Liver (tissue), 8 donors: ENCODE measurements at regions not wholly inside any gene's neighbourhood (a gene's known extent, or its start where the extent isn't known, plus 50 kb on each side); places are given as distances from the start of the nearest gene placed in this dataset.

Experiments
- DNase-seq: peaks from one replicate; pipeline ENCODE4 v3.0.0-alpha.2; 2017; ENCODE audit warnings: low spot score
- H3K27ac ChIP-seq, 2 donors: one replicate each; pipeline ENCODE4 v1.7.0; 2013; ENCODE audit warnings: inconsistent platforms in 2 of 2, low read length in 2 of 2, control low read depth in 1 of 2, low read depth in 1 of 2, mild to moderate bottlenecking in 1 of 2
- H3K27me3 ChIP-seq, 4 donors: one replicate each; pipeline versions ENCODE4 v1.6.1 to v1.7.0; 2013; ENCODE audit warnings: low read length in 3 of 4, inconsistent platforms in 1 of 4, mild to moderate bottlenecking in 1 of 4, moderate library complexity in 1 of 4; ENCODE audit not compliant: control insufficient read depth in 4 of 4, insufficient read depth in 4 of 4
- H3K36me3 ChIP-seq, 4 donors: one replicate each; pipeline versions ENCODE4 v1.6.1 to v1.7.0; 2013; ENCODE audit warnings: low read length in 3 of 4, mild to moderate bottlenecking in 3 of 4, low read depth in 1 of 4, moderate library complexity in 1 of 4; ENCODE audit not compliant: control insufficient read depth in 4 of 4, insufficient read depth in 3 of 4
- H3K4me1 ChIP-seq, 4 donors: one replicate each; pipeline versions ENCODE4 v1.6.1 to v1.7.0; 2013; ENCODE audit warnings: low read length in 3 of 4, mild to moderate bottlenecking in 3 of 4, moderate library complexity in 1 of 4; ENCODE audit not compliant: control insufficient read depth in 4 of 4, insufficient read depth in 4 of 4
- H3K4me3 ChIP-seq, 3 donors: one replicate each; pipeline versions ENCODE4 v1.6.1 to v1.7.0; 2013; ENCODE audit warnings: low read length in 3 of 3, control low read depth in 1 of 3, low read depth in 1 of 3, mild to moderate bottlenecking in 1 of 3
- H3K9ac ChIP-seq, 2 donors: one replicate each; pipeline ENCODE4 v1.7.0; 2013; ENCODE audit warnings: low read length in 2 of 2, mild to moderate bottlenecking in 2 of 2, moderate library complexity in 2 of 2, control low read depth in 1 of 2, low read depth in 1 of 2
- H3K9me3 ChIP-seq, 4 donors: one replicate each; pipeline versions ENCODE4 v1.6.1 to v1.7.0; 2013; ENCODE audit warnings: low read length in 3 of 4; ENCODE audit not compliant: control insufficient read depth in 4 of 4
- CTCF ChIP-seq: fragments of 150-350 bp; IDR thresholded peaks from 2 replicates; pipeline ENCODE4 v1.5.1; 2017; ENCODE audit warnings: improper control_type of control experiment, low read depth, low read length; ENCODE audit not compliant: missing input control
- EGR1 ChIP-seq, 2 donors: IDR thresholded peaks; 2 replicates each; pipeline ENCODE4 v1.6.1; 2016 to 2018; ENCODE audit warnings: antibody characterized with exemption in 2 of 2, low read depth in 2 of 2
- FOXA1 ChIP-seq: IDR thresholded peaks from 2 replicates; pipeline ENCODE4 v1.6.1; 2016; ENCODE audit warnings: antibody characterized with exemption
- FOXA2 ChIP-seq: IDR thresholded peaks from 2 replicates; pipeline ENCODE4 v1.6.1; 2016; ENCODE audit warnings: antibody characterized with exemption
- GABPA ChIP-seq, 2 donors: IDR thresholded peaks in 1 of 2; conservative IDR thresholded peaks in 1 of 2; 2 replicates each; pipeline ENCODE4 v1.6.1; 2016; ENCODE audit warnings: antibody characterized with exemption in 2 of 2, mild to moderate bottlenecking in 1 of 2, moderate library complexity in 1 of 2
- HNF4A ChIP-seq, 2 donors: conservative IDR thresholded peaks; 2 replicates each; pipeline ENCODE4 v1.6.1; 2016; ENCODE audit warnings: antibody characterized with exemption in 2 of 2, mild to moderate bottlenecking in 2 of 2
- HNF4G ChIP-seq: IDR thresholded peaks from 2 replicates; pipeline ENCODE4 v1.6.1; 2016; ENCODE audit warnings: antibody characterized with exemption
- JUND ChIP-seq, 2 donors: IDR thresholded peaks; 2 replicates each; pipeline ENCODE4 v1.6.1; 2016; ENCODE audit warnings: antibody characterized with exemption in 2 of 2
- MAX ChIP-seq: IDR thresholded peaks from 2 replicates; pipeline ENCODE4 v1.6.1; 2016; ENCODE audit warnings: antibody characterized with exemption
- NR2F2 ChIP-seq: IDR thresholded peaks from 2 replicates; pipeline ENCODE4 v1.6.1; 2016; ENCODE audit warnings: antibody characterized with exemption
- RAD21 ChIP-seq, 2 donors: IDR thresholded peaks; 2 replicates each; pipeline ENCODE4 v1.6.1; 2016; ENCODE audit warnings: antibody characterized with exemption in 2 of 2, mild to moderate bottlenecking in 2 of 2
- RXRA ChIP-seq, 2 donors: IDR thresholded peaks; 2 replicates each; pipeline ENCODE4 v1.6.1; 2017 to 2018; ENCODE audit warnings: antibody characterized with exemption in 2 of 2, mild to moderate bottlenecking in 1 of 2
- SP1 ChIP-seq: IDR thresholded peaks from 2 replicates; pipeline ENCODE4 v1.6.1; 2018; ENCODE audit warnings: antibody characterized with exemption, mild to moderate bottlenecking
- TAF1 ChIP-seq: conservative IDR thresholded peaks from 2 replicates; pipeline ENCODE4 v1.6.1; 2016; ENCODE audit warnings: antibody characterized with exemption, mild to moderate bottlenecking
- YY1 ChIP-seq: IDR thresholded peaks from 2 replicates; pipeline ENCODE4 v1.6.1; 2016; ENCODE audit warnings: antibody characterized with exemption, mild to moderate bottlenecking
- WGBS: extraction: QIAGEN DNeasy Blood & Tissue Kit; methylation state at CpG from one replicate; pipeline ENCODE4 v1.1.7; 2013; 5-methylcytosine and 5-hydroxymethylcytosine counted together
- TF ChIP-seq, protein P1 (sequence below): IDR thresholded peaks from 2 replicates; pipeline ENCODE4 v1.6.1; 2016; ENCODE audit warnings: antibody characterized with exemption
- TF ChIP-seq, protein P2 (sequence below): IDR thresholded peaks from 2 replicates; pipeline ENCODE4 v1.6.1; 2016; ENCODE audit warnings: antibody characterized with exemption, mild to moderate bottlenecking
- donor health status: healthy.
- donor health status: healthy.
- donor health status: healthy.
- donor health status: healthy.
- donor health status: healthy.

DNA sequence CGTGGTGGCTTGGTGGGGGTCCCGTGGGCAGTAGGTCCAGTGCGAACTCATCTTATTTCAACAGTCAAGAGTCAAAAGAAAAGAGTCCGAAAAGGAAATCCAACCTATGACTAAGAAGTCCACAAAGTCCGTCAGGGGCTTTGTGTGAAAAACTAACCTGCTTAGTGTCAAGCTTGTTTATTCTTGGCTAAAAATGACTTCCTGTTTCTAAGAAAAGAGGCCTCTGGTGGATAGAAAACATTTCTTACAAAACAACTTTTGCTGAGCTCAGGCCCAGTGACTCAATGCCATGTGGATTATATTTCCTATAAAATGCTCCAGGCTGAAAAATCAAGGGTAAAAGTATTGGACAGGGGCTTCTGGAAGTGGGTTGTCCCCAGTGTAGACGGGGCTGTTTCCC, 105.9 kb downstream of the GADD45G start:
- no peaks in the 10 kb centered on the region for H3K9me3 ChIP-seq
- no peaks in the 10 kb centered on the region for H3K36me3 ChIP-seq
- no peak overlapping the region for H3K9ac ChIP-seq
- WGBS, result 83% methylated on average over 6 of the region's 6 CpGs
- no peak overlapping the region for H3K27ac ChIP-seq
- no peak for TF ChIP-seq TAF1
- no peak for TF ChIP-seq RXRA (IDR thresholded peaks at IDR 0.05)
- TF ChIP-seq CTCF, result no peak
- TF ChIP-seq JUND (IDR thresholded peaks at IDR 0.05), result no peak
- no peak for TF ChIP-seq GABPA (IDR thresholded peaks at IDR 0.05 in 1 of 2, conservative IDR thresholded peaks at IDR 0.05 in 1 of 2)
- TF ChIP-seq, protein P1, sequence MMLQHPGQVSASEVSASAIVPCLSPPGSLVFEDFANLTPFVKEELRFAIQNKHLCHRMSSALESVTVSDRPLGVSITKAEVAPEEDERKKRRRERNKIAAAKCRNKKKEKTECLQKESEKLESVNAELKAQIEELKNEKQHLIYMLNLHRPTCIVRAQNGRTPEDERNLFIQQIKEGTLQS, result no peak
- TF ChIP-seq FOXA1, result no peak
- TF ChIP-seq, protein P2, sequence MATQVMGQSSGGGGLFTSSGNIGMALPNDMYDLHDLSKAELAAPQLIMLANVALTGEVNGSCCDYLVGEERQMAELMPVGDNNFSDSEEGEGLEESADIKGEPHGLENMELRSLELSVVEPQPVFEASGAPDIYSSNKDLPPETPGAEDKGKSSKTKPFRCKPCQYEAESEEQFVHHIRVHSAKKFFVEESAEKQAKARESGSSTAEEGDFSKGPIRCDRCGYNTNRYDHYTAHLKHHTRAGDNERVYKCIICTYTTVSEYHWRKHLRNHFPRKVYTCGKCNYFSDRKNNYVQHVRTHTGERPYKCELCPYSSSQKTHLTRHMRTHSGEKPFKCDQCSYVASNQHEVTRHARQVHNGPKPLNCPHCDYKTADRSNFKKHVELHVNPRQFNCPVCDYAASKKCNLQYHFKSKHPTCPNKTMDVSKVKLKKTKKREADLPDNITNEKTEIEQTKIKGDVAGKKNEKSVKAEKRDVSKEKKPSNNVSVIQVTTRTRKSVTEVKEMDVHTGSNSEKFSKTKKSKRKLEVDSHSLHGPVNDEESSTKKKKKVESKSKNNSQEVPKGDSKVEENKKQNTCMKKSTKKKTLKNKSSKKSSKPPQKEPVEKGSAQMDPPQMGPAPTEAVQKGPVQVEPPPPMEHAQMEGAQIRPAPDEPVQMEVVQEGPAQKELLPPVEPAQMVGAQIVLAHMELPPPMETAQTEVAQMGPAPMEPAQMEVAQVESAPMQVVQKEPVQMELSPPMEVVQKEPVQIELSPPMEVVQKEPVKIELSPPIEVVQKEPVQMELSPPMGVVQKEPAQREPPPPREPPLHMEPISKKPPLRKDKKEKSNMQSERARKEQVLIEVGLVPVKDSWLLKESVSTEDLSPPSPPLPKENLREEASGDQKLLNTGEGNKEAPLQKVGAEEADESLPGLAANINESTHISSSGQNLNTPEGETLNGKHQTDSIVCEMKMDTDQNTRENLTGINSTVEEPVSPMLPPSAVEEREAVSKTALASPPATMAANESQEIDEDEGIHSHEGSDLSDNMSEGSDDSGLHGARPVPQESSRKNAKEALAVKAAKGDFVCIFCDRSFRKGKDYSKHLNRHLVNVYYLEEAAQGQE, result no peak
- TF ChIP-seq HNF4A (conservative IDR thresholded peaks at IDR 0.05), result no peak
- TF ChIP-seq MAX, result no peak
- TF ChIP-seq HNF4G, result no peak
- TF ChIP-seq FOXA2, result no peak
- no peak for TF ChIP-seq YY1
- TF ChIP-seq NR2F2, result no peak
- TF ChIP-seq EGR1 (IDR thresholded peaks at IDR 0.05; ENCODE audit: low read depth in 2 of 2), result no peak
- no peak for TF ChIP-seq RAD21 (IDR thresholded peaks at IDR 0.05)
- no peak overlapping the region for H3K4me3 ChIP-seq
- H3K4me1 ChIP-seq, result peaks cover 0 to 17% (median 10%) of the 10 kb centered on the region in 4 donors
- no peaks in the 10 kb centered on the region for H3K27me3 ChIP-seq
- no peak for DNase-seq

DNA sequence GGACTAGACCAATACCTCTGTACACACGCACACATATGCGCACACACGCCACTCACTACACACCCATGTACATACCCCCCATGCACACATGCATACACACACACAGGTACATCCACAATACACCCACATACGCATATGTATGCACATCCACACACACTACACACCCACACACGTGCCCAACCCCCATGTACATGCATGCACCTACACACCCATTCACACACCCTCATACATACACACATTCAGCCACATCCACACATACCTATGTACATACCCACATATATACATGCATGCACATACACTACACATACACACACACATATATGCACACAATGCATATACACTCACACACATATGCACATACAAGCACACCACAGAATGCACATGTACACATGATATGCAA, 107.1 kb downstream of the GADD45G start:
- no peaks in the 10 kb centered on the region for H3K36me3 ChIP-seq
- H3K27ac ChIP-seq, result no peak overlapping the region
- DNase-seq, result no peak
- H3K27me3 ChIP-seq, result no peaks in the 10 kb centered on the region
- H3K4me1 ChIP-seq, result peaks cover 0 to 15% (median 9%) of the 10 kb centered on the region in 4 donors
- WGBS, result 42% methylated on average over 5 of the region's 5 CpGs
- no peaks in the 10 kb centered on the region for H3K9me3 ChIP-seq
- no peak overlapping the region for H3K9ac ChIP-seq
- H3K4me3 ChIP-seq, result no peak overlapping the region
- TF ChIP-seq NR2F2, result no peak
- no peak for TF ChIP-seq SP1
- no peak for TF ChIP-seq RXRA (IDR thresholded peaks at IDR 0.05)
- TF ChIP-seq, protein P1, result no peak
- TF ChIP-seq RAD21 (IDR thresholded peaks at IDR 0.05), result no peak
- TF ChIP-seq, protein P2, result no peak
- no peak for TF ChIP-seq MAX
- no peak for TF ChIP-seq FOXA1
- TF ChIP-seq TAF1, result no peak
- no peak for TF ChIP-seq GABPA (IDR thresholded peaks at IDR 0.05 in 1 of 2, conservative IDR thresholded peaks at IDR 0.05 in 1 of 2)
- TF ChIP-seq FOXA2, result no peak
- TF ChIP-seq JUND (IDR thresholded peaks at IDR 0.05), result no peak
- no peak for TF ChIP-seq EGR1 (IDR thresholded peaks at IDR 0.05; ENCODE audit: low read depth in 2 of 2)
- TF ChIP-seq HNF4A (conservative IDR thresholded peaks at IDR 0.05), result no peak
- no peak for TF ChIP-seq YY1
- TF ChIP-seq CTCF, result no peak
